Cardiac muscle cell (in vitro differentiated cells and primary cell): ENCODE measurements at regions not wholly inside any gene's neighbourhood (a gene's known extent, or its start where the extent isn't known, plus 50 kb on each side); places are given as distances from the start of the nearest gene placed in this dataset.

Experiments
- DNase-seq, 2 donors: peaks; one replicate each; pipeline versions ENCODE4 v3.0.0 to v3.0.0-alpha.2; 2010 to 2017; ENCODE audit warnings: low read depth in 1 of 2, low spot score in 1 of 2
- H3K27ac ChIP-seq: fragments of 200-600 bp; sonication (generic); 2 replicates; pipeline ENCODE4 v1.5.1; 2016
- H3K27me3 ChIP-seq: fragments of 200-600 bp; sonication (generic); 2 replicates; pipeline ENCODE4 v1.6.0; 2016; ENCODE audit warnings: control low read depth
- H3K36me3 ChIP-seq: fragments of 200-600 bp; sonication (generic); 2 replicates; pipeline ENCODE4 v1.5.1; 2016; ENCODE audit warnings: control low read depth
- H3K4me1 ChIP-seq: fragments of 200-600 bp; sonication (generic); 2 replicates; pipeline ENCODE4 v1.8.1; 2017; ENCODE audit warnings: low read depth, mild to moderate bottlenecking, mixed run types
- H3K4me3 ChIP-seq: fragments of 200-600 bp; sonication (generic); 2 replicates; pipeline ENCODE4 v1.5.1; 2016; ENCODE audit warnings: mild to moderate bottlenecking
- H3K9me3 ChIP-seq: fragments of 200-600 bp; sonication (generic); 2 replicates; pipeline ENCODE4 v1.5.1; 2017; ENCODE audit warnings: low read depth, mild to moderate bottlenecking, control low read depth
- TF ChIP-seq, protein P1 (sequence below): IDR thresholded peaks from 2 replicates; pipeline ENCODE4 v1.5.1; 2012; ENCODE audit warnings: low read depth, mild to moderate bottlenecking, low read length

DNA sequence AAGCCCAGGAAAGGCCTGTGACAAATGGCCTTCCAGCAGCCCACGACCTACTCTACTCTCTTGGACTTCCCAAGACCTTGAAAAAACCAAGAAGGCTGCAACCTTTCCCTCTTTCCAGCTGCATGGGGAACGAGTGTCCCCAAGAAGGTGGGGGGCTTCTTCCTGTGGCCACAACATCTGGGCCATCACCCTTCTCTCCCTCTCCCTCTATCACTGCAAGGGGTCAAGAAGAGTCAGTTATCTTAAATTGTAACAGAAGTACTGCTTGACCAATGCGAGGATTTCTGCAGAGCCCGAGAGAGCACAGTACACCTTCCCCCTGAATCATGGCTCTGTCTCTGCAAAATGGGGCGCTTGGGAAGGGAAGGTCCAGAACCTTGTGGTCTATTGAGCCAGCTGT, 63.7 kb upstream of the ACAN start:
- no peak for DNase-seq
- H3K36me3 ChIP-seq: no peaks in the 10 kb centered on the region
- H3K4me3 ChIP-seq: no peak overlapping the region
- no peaks in the 10 kb centered on the region for H3K27me3 ChIP-seq
- H3K4me1 ChIP-seq: no peaks in the 10 kb centered on the region
- no peaks in the 10 kb centered on the region for H3K9me3 ChIP-seq
- TF ChIP-seq, protein P1, sequence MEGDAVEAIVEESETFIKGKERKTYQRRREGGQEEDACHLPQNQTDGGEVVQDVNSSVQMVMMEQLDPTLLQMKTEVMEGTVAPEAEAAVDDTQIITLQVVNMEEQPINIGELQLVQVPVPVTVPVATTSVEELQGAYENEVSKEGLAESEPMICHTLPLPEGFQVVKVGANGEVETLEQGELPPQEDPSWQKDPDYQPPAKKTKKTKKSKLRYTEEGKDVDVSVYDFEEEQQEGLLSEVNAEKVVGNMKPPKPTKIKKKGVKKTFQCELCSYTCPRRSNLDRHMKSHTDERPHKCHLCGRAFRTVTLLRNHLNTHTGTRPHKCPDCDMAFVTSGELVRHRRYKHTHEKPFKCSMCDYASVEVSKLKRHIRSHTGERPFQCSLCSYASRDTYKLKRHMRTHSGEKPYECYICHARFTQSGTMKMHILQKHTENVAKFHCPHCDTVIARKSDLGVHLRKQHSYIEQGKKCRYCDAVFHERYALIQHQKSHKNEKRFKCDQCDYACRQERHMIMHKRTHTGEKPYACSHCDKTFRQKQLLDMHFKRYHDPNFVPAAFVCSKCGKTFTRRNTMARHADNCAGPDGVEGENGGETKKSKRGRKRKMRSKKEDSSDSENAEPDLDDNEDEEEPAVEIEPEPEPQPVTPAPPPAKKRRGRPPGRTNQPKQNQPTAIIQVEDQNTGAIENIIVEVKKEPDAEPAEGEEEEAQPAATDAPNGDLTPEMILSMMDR: no peak
- no peak overlapping the region for H3K27ac ChIP-seq

DNA sequence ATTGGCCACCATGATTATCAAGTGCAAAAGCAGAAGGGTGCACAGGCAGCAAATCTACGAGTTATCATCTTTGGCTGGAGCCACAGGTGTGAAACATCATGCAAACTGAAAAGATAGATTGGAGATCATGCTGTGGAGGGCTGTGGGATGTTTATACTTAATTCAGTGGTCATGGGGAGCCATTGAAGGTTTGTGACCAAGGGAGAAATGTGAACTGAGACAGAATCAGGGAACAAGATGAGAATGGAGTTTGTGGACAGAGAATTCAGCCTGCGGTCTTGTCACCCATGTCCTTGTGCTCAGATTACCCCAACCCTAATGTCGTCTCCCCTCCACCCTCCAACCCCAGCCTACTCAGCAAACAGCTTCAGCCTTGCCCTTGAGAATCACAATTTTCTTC, 62.9 kb upstream of the ACAN start:
- TF ChIP-seq, protein P1: no peak
- Histone ChIP-seq H3K27ac (no peak overlapping the region), H3K9me3 (no peaks in the 10 kb centered on the region), H3K27me3 (no peaks in the 10 kb centered on the region), H3K4me1 (peaks cover 3% of the 10 kb centered on the region), H3K4me3 (no peak overlapping the region), H3K36me3 (no peaks in the 10 kb centered on the region)
- DNase-seq: no peak

DNA sequence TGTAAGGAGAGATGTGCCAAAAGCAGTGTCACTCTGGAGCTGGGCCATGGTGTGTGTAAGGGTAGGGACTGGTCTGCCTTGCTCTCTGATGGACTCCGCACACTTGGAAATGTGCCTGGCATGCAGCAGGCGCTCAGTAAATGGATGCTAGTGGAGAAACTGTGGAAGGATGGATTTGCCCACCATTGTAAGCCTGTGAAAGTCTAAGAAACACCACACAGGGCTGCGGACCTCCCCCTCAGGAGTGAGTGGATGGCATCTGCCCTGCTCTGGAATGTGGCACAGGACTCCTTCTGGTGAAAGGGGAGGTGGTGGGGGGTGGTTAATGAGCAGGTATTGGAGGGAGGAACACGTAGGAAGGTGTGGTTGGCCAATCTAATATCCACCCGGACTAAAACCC, 62.2 kb upstream of the ACAN start:
- Histone ChIP-seq H3K9me3 (no peaks in the 10 kb centered on the region), H3K4me1 (peaks cover 3% of the 10 kb centered on the region), H3K27ac (no peak overlapping the region), H3K36me3 (no peaks in the 10 kb centered on the region), H3K27me3 (no peaks in the 10 kb centered on the region), H3K4me3 (no peak overlapping the region)
- TF ChIP-seq, protein P1: no peak
- no peak for DNase-seq

DNA sequence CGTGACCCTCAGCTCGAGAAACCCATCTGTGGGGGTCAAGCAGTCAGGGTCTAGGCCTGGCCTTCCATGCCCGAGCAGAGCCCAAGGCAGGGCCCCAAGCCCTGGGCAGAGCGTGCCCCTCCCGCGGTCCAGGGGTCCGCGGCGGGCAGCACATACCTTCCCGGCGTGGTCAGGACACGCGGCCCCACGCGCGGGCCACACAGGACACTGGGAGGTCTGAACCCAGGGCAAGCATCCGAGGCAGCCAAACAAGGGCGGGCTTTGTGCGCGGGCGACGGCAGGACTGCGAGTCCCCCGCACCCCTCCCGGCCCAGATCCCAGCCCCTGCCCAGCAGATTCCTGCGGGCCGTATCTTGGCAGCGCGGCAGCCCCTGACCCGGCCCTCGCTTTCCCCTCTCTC, 61.6 kb upstream of the ACAN start:
- Histone ChIP-seq H3K36me3 (no peaks in the 10 kb centered on the region), H3K4me1 (peaks cover 3% of the 10 kb centered on the region), H3K9me3 (no peaks in the 10 kb centered on the region), H3K4me3 (no peak overlapping the region), H3K27ac (no peak overlapping the region), H3K27me3 (no peaks in the 10 kb centered on the region)
- TF ChIP-seq, protein P1: no peak
- no peak for DNase-seq

DNA sequence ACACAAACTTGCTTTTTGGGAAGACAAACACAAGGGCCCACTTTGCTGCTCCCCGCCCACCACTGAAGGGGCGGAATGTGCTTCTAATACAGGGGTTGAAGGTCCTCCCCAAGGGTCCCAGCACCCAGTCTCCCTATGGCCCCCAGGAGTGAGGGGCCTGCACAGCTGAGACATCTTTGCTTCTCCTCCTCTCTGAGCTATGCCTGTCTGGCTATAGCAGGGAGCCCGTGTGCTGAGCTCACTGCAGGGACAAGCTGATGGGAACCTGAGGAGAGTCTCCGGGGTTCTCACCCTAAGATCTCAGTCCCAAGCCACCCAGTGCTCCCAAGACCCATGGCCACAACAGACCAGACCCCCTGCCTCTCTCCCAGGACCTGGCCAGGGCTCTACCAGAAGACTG, 61.1 kb upstream of the ACAN start:
- no peaks in the 10 kb centered on the region for H3K9me3 ChIP-seq
- peaks cover 3% of the 10 kb centered on the region for H3K4me1 ChIP-seq
- no peaks in the 10 kb centered on the region for H3K36me3 ChIP-seq
- no peak overlapping the region for H3K4me3 ChIP-seq
- no peak for DNase-seq
- TF ChIP-seq, protein P1: no peak
- H3K27me3 ChIP-seq: no peaks in the 10 kb centered on the region
- H3K27ac ChIP-seq: no peak overlapping the region

DNA sequence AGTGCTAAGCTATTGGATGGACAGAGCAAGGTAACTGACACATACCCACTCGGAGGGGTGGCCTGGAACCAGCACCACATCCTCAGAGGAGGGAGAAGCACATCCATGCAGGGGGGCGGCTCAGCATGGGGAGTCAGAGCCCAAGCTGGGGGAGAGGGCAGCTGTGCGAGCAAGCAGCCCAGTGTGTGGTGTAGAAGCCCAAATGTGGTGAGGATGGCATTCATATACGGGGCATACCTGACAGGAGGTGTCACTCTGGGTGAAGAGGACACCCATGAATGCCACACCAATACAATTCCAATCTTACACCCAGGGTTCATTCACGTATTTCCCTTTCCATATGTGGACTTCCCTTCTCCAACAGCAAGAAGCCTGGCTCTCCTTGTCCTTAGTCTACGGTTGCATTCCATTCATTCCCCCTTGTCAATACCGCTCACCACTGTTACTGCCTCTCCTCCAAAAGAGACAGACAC, 58.7 kb upstream of the ACAN start:
- Histone ChIP-seq H3K4me1 (peaks cover 3% of the 10 kb centered on the region), H3K9me3 (no peaks in the 10 kb centered on the region), H3K4me3 (no peak overlapping the region), H3K27ac (no peak overlapping the region), H3K27me3 (no peaks in the 10 kb centered on the region), H3K36me3 (no peaks in the 10 kb centered on the region)
- DNase-seq: peak; percentile 30 to 60
- TF ChIP-seq, protein P1: no peak
